Suprapubic skin (tissue), 4 donors: ENCODE measurements at regions not wholly inside any gene's neighbourhood (a gene's known extent, or its start where the extent isn't known, plus 50 kb on each side); places are given as distances from the start of the nearest gene placed in this dataset.

ENCODE experiments used
- DNase-seq, 2 donors: peaks; one replicate each; pipeline ENCODE4 v3.0.0-alpha.2; 2019; ENCODE audit warnings: low spot score in 2 of 2
- H3K27ac ChIP-seq: fragments of 200-600 bp; sonication (generic); one replicate; pipeline ENCODE4 v1.5.1; 2019
- H3K27me3 ChIP-seq: fragments of 200-600 bp; sonication (generic); one replicate; pipeline ENCODE4 v1.5.1; 2019
- H3K36me3 ChIP-seq: fragments of 200-600 bp; sonication (generic); one replicate; pipeline ENCODE4 v1.5.1; 2019
- H3K4me1 ChIP-seq: fragments of 200-600 bp; sonication (generic); one replicate; pipeline ENCODE4 v1.5.1; 2019
- H3K4me3 ChIP-seq: fragments of 200-600 bp; sonication (generic); one replicate; pipeline ENCODE4 v1.5.1; 2019; ENCODE audit warnings: mild to moderate bottlenecking
- H3K9me3 ChIP-seq: fragments of 200-600 bp; sonication (generic); one replicate; pipeline ENCODE4 v1.5.1; 2019
- CTCF ChIP-seq, 2 donors: fragments of 200-600 bp in 1 of 2; fragments of 450-650 bp in 1 of 2; sonication (generic) in 1 of 2; IDR thresholded peaks; one replicate each; pipeline ENCODE4 v1.5.1; 2016 to 2019; ENCODE audit warnings: antibody characterized with exemption in 2 of 2, mild to moderate bottlenecking in 1 of 2, moderate library complexity in 1 of 2
- EP300 ChIP-seq: sonication (generic); formaldehyde crosslinking; IDR thresholded peaks from one replicate; pipeline ENCODE4 v1.6.1; 2017; ENCODE audit warnings: antibody characterized with exemption
- POLR2A ChIP-seq, 2 donors: fragments of 450-650 bp; IDR thresholded peaks; one replicate each; pipeline ENCODE4 v1.6.1; 2017; ENCODE audit warnings: antibody characterized with exemption in 2 of 2, mild to moderate bottlenecking in 2 of 2, moderate library complexity in 2 of 2
- POLR2AphosphoS5 ChIP-seq, 3 donors: sonication (generic); formaldehyde crosslinking; IDR thresholded peaks; one replicate each; pipeline ENCODE4 v1.6.1; 2017; ENCODE audit warnings: antibody characterized with exemption in 3 of 3
- WGBS: methylation state at CpG from one replicate; pipeline ENCODE4 v1.1.5; 2018; 5-methylcytosine and 5-hydroxymethylcytosine counted together

GRCh38 chr22:48842976-48843375, 984.7 kb downstream of the BRD1 start:
- Histone ChIP-seq H3K27ac (no peak overlapping the region), H3K4me1 (no peaks in the 10 kb centered on the region), H3K36me3 (no peaks in the 10 kb centered on the region), H3K27me3 (peaks cover 55% of the 10 kb centered on the region), H3K9me3 (no peaks in the 10 kb centered on the region), H3K4me3 (no peak overlapping the region)
- WGBS, result 55% methylated on average over 5 of the region's 5 CpGs
- no peak for DNase-seq
- TF ChIP-seq EP300, result no peak
- TF ChIP-seq POLR2AphosphoS5 (IDR thresholded peaks at IDR 0.05), result no peak
- TF ChIP-seq POLR2A (IDR thresholded peaks at IDR 0.05), result no peak

GRCh38 chr22:48842583-48842945, 985.1 kb downstream of the BRD1 start:
- DNase-seq, result no peak
- H3K9me3 ChIP-seq, result no peaks in the 10 kb centered on the region
- WGBS, result 63% methylated on average over 17 of the region's 17 CpGs
- no peak overlapping the region for H3K4me3 ChIP-seq
- H3K4me1 ChIP-seq, result no peaks in the 10 kb centered on the region
- H3K27me3 ChIP-seq, result peaks cover 52% of the 10 kb centered on the region
- H3K27ac ChIP-seq, result no peak overlapping the region
- no peaks in the 10 kb centered on the region for H3K36me3 ChIP-seq
- TF ChIP-seq POLR2A (IDR thresholded peaks at IDR 0.05) (no peak), EP300 (no peak), CTCF (IDR thresholded peaks at IDR 0.05) (no peak), POLR2AphosphoS5 (IDR thresholded peaks at IDR 0.05) (no peak)

- Histone ChIP-seq H3K4me1 (no peaks in the 10 kb centered on the region), H3K9me3 (no peaks in the 10 kb centered on the region), H3K27ac (no peak overlapping the region), H3K27me3 (peaks cover 50% of the 10 kb centered on the region), H3K36me3 (no peaks in the 10 kb centered on the region), H3K4me3 (no peak overlapping the region)
- TF ChIP-seq CTCF (IDR thresholded peaks at IDR 0.05) (no peak), POLR2AphosphoS5 (IDR thresholded peaks at IDR 0.05) (no peak), EP300 (no peak), POLR2A (IDR thresholded peaks at IDR 0.05) (no peak)
- WGBS, result 84% methylated on average over 22 of the region's 22 CpGs
- DNase-seq, result no peak
Measured at GRCh38 chr22:48841881-48842582, 985.6 kb downstream of the BRD1 start.

- TF ChIP-seq CTCF (IDR thresholded peaks at IDR 0.05), result no peak
- TF ChIP-seq POLR2A (IDR thresholded peaks at IDR 0.05), result no peak
- TF ChIP-seq POLR2AphosphoS5 (IDR thresholded peaks at IDR 0.05), result no peak
- no peak for TF ChIP-seq EP300
- Histone ChIP-seq H3K4me1 (no peaks in the 10 kb centered on the region), H3K27me3 (peaks cover 55% of the 10 kb centered on the region), H3K4me3 (no peak overlapping the region), H3K36me3 (no peaks in the 10 kb centered on the region), H3K9me3 (no peaks in the 10 kb centered on the region), H3K27ac (no peak overlapping the region)
- WGBS, result 85% methylated on average over 16 of the region's 16 CpGs
- no peak for DNase-seq
Measured at GRCh38 chr22:48840112-48840949, 987.3 kb downstream of the BRD1 start.

- WGBS, result 68% methylated on average over 15 of the region's 19 CpGs
- Histone ChIP-seq H3K4me1 (no peaks in the 10 kb centered on the region), H3K27me3 (peaks cover 43% of the 10 kb centered on the region), H3K27ac (no peak overlapping the region), H3K4me3 (no peak overlapping the region), H3K9me3 (no peaks in the 10 kb centered on the region), H3K36me3 (no peaks in the 10 kb centered on the region)
- TF ChIP-seq EP300, result no peak
- TF ChIP-seq POLR2A (IDR thresholded peaks at IDR 0.05), result no peak
- no peak for TF ChIP-seq CTCF (IDR thresholded peaks at IDR 0.05)
- no peak for TF ChIP-seq POLR2AphosphoS5 (IDR thresholded peaks at IDR 0.05)
- DNase-seq, result no peak
Measured at GRCh38 chr22:48838846-48839730, 988.6 kb downstream of the BRD1 start.
